Spleen (tissue), 11 donors: ENCODE measurements at regions not wholly inside any gene's neighbourhood (a gene's known extent, or its start where the extent isn't known, plus 50 kb on each side); places are given as distances from the start of the nearest gene placed in this dataset.
A peak's percentile ranks its signal among the peaks of the same experiment; 100 is the strongest.

Experiments
- DNase-seq: peaks from one replicate; pipeline ENCODE4 v3.0.0-alpha.2; 2020
- H3K27ac ChIP-seq, 8 donors: fragments of 200-600 bp; sonication (generic) in 7 of 8; 1 replicate in 4 of 8; 2 replicates in 4 of 8; pipeline versions ENCODE4 v1.5.0 to v1.8.0; 2016 to 2021; ENCODE audit warnings: inconsistent platforms in 4 of 8, mild to moderate bottlenecking in 4 of 8, moderate library complexity in 1 of 8
- H3K27me3 ChIP-seq, 7 donors: fragments of 200-600 bp; sonication (generic) in 6 of 7; replicated peaks in 1 of 7; 1 replicate in 4 of 7; 2 replicates in 3 of 7; pipeline versions ENCODE4 v1.5.0 to v1.8.0; 2016 to 2021; ENCODE audit warnings: inconsistent platforms in 3 of 7, mild to moderate bottlenecking in 1 of 7
- H3K36me3 ChIP-seq, 6 donors: fragments of 200-600 bp; sonication (generic) in 5 of 6; 1 replicate in 4 of 6; 2 replicates in 2 of 6; pipeline versions ENCODE4 v1.5.0 to v1.8.0; 2016 to 2021; ENCODE audit warnings: inconsistent platforms in 2 of 6
- H3K4me1 ChIP-seq, 6 donors: fragments of 200-600 bp; sonication (generic) in 5 of 6; 1 replicate in 3 of 6; 2 replicates in 3 of 6; pipeline versions ENCODE4 v1.5.0 to v1.8.0; 2016 to 2021; ENCODE audit warnings: inconsistent platforms in 3 of 6
- H3K4me3 ChIP-seq, 8 donors: fragments of 200-600 bp; sonication (generic) in 7 of 8; 1 replicate in 4 of 8; 2 replicates in 4 of 8; pipeline versions ENCODE4 v1.5.0 to v1.8.0; 2016 to 2021; ENCODE audit warnings: inconsistent platforms in 4 of 8, mild to moderate bottlenecking in 4 of 8, moderate library complexity in 2 of 8
- H3K9me3 ChIP-seq, 8 donors: fragments of 200-600 bp; sonication (generic) in 7 of 8; 1 replicate in 4 of 8; 2 replicates in 4 of 8; pipeline versions ENCODE4 v1.5.0 to v1.8.0; 2016 to 2021; ENCODE audit warnings: inconsistent platforms in 4 of 8
- POLR2A ChIP-seq, 3 donors: fragments of 450-650 bp; IDR thresholded peaks; one replicate each; pipeline ENCODE4 v1.5.1; 2017; ENCODE audit warnings: antibody characterized with exemption in 3 of 3, mild to moderate bottlenecking in 1 of 3
- POLR2AphosphoS5 ChIP-seq, 3 donors: sonication (generic); formaldehyde crosslinking; IDR thresholded peaks; one replicate each; pipeline ENCODE4 v1.5.1; 2017; ENCODE audit warnings: antibody characterized with exemption in 3 of 3
- WGBS, 5 donors: extraction: QIAGEN DNeasy Blood & Tissue Kit in 3 of 5; methylation state at CpG; one replicate each; pipeline versions ENCODE4 v1.1.5 to v1.1.7; 2013 to 2018; 5-methylcytosine and 5-hydroxymethylcytosine counted together
- intact Hi-C: fragments of 100-400 bp; cut with DNase I; formaldehyde crosslinking; loops from one replicate; pipeline ENCODE4 v1.15.0; 2023; ENCODE audit warnings: low total_unique reads
- TF ChIP-seq, protein P1 (sequence below), 11 experiments: fragments of 200-600 bp in 7 of 11; fragments of 450-650 bp in 4 of 11; sonication (generic) in 4 of 11; IDR thresholded peaks in 8 of 11; conservative IDR thresholded peaks in 3 of 11; 1 replicate in 7 of 11; 2 replicates in 4 of 11; pipeline versions ENCODE4 v1.4.0 to v1.8.0; 2016 to 2021; ENCODE audit warnings: antibody characterized with exemption in 11 of 11, inconsistent platforms in 4 of 11, mild to moderate bottlenecking in 1 of 11
- donor health status: healthy with polysubstance abuse.
- donor health status: DM: no; HTN: no; CAD: no; lungs with moderate emphysema.
- donor health status: DM: no; HTN: no; CAD: no.
- donor health status: Bipolar disorder and iron deficiency.
- donor health status: healthy.
- donor health status: DM: no; HTN: no; CAD: no.
- donor health status: DM: yes; HTN: yes; CAD: no.

- Histone ChIP-seq H3K4me3 (no peak overlapping the region), H3K27me3 (no peaks in the 10 kb centered on the region), H3K9me3 (no peaks in the 10 kb centered on the region), H3K27ac (no peak overlapping the region), H3K36me3 (no peaks in the 10 kb centered on the region), H3K4me1 (no peaks in the 10 kb centered on the region)
- TF ChIP-seq POLR2A (IDR thresholded peaks at IDR 0.05): no peak
- TF ChIP-seq, protein P1, sequence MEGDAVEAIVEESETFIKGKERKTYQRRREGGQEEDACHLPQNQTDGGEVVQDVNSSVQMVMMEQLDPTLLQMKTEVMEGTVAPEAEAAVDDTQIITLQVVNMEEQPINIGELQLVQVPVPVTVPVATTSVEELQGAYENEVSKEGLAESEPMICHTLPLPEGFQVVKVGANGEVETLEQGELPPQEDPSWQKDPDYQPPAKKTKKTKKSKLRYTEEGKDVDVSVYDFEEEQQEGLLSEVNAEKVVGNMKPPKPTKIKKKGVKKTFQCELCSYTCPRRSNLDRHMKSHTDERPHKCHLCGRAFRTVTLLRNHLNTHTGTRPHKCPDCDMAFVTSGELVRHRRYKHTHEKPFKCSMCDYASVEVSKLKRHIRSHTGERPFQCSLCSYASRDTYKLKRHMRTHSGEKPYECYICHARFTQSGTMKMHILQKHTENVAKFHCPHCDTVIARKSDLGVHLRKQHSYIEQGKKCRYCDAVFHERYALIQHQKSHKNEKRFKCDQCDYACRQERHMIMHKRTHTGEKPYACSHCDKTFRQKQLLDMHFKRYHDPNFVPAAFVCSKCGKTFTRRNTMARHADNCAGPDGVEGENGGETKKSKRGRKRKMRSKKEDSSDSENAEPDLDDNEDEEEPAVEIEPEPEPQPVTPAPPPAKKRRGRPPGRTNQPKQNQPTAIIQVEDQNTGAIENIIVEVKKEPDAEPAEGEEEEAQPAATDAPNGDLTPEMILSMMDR (IDR thresholded peaks at IDR 0.05 in 8 of 11, conservative IDR thresholded peaks at IDR 0.05 in 3 of 11): no peak
- TF ChIP-seq POLR2AphosphoS5 (IDR thresholded peaks at IDR 0.05): no peak
- no peak for DNase-seq
- intact Hi-C loops: no loop called here
- 84 to 98% (median 87%) methylated on average over 5 of the region's 5 CpGs for WGBS, 5 donors
Measured at GRCh38 chr10:55263327-55263726, 462.3 kb upstream of the PCDH15 start.

DNA sequence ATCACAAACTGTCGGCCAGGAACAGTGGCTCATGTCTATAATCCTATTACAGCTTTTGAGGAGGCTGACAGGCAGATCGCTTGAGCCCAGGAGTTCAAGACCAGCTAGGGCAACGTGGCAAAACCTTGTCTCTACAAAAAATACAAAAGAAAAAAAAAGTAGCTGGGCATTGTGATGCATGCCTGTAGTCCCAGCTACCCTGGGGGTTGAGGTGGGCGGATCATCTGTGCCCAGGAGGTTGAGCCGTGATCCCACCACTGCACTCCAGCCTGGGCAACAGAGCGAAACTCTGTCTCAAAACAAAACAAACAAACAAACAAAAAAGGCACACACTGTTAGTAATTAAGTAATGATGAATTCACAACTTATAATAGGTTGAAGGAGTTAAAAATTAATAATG, 441.5 kb upstream of the PCDH15 start:
- no peak for DNase-seq
- Histone ChIP-seq H3K4me3 (no peak overlapping the region), H3K27ac (no peak overlapping the region), H3K36me3 (no peaks in the 10 kb centered on the region), H3K9me3 (no peaks in the 10 kb centered on the region), H3K27me3 (no peaks in the 10 kb centered on the region), H3K4me1 (no peaks in the 10 kb centered on the region)
- 70 to 83% (median 75%) methylated on average over 6 of the region's 6 CpGs for WGBS, 5 donors
- intact Hi-C loops: no loop called here
- no peak for TF ChIP-seq POLR2A (IDR thresholded peaks at IDR 0.05)
- TF ChIP-seq POLR2AphosphoS5 (IDR thresholded peaks at IDR 0.05): no peak
- TF ChIP-seq, protein P1 (IDR thresholded peaks at IDR 0.05 in 8 of 11, conservative IDR thresholded peaks at IDR 0.05 in 3 of 11): no peak

DNA sequence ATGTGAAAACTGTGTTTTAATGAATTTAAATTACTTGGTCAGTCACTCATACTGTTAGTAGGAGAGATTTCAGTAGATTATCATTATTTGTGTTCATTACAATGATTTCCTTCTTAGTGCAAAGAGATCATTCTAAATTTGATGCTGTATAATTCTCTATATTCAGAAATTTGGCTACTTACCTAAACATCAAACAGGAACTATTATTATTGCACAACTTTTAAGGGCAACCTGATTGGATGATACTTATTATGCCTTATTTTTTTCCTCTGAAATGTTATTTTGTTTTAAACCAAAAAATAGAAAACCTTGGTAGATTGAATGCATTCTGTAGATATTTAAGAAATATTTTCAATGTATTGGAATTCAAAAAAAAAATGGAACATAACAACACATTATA, 436.4 kb upstream of the PCDH15 start:
- no peaks in the 10 kb centered on the region for H3K36me3 ChIP-seq
- H3K9me3 ChIP-seq: no peaks in the 10 kb centered on the region
- TF ChIP-seq, protein P1 (IDR thresholded peaks at IDR 0.05 in 8 of 11, conservative IDR thresholded peaks at IDR 0.05 in 3 of 11): no peak
- TF ChIP-seq POLR2A (IDR thresholded peaks at IDR 0.05) (no peak), POLR2AphosphoS5 (IDR thresholded peaks at IDR 0.05) (no peak)
- H3K4me3 ChIP-seq: no peak overlapping the region
- H3K27me3 ChIP-seq: no peaks in the 10 kb centered on the region
- intact Hi-C loops: no loop called here
- peaks cover 0 to 5% (median 0%) of the 10 kb centered on the region in 6 donors for H3K4me1 ChIP-seq
- no peak for DNase-seq
- no peak overlapping the region for H3K27ac ChIP-seq

GRCh38 chr10:55233505-55233904, 432.5 kb upstream of the PCDH15 start:
- TF ChIP-seq POLR2AphosphoS5 (IDR thresholded peaks at IDR 0.05) (no peak), POLR2A (IDR thresholded peaks at IDR 0.05) (no peak)
- TF ChIP-seq, protein P1 (IDR thresholded peaks at IDR 0.05 in 8 of 11, conservative IDR thresholded peaks at IDR 0.05 in 3 of 11): no peak
- intact Hi-C loops: no loop called here
- Histone ChIP-seq H3K27me3 (no peaks in the 10 kb centered on the region), H3K27ac (peak overlapping the region in 2 of 8 donors; percentile 6 to 21), H3K9me3 (no peaks in the 10 kb centered on the region), H3K36me3 (no peaks in the 10 kb centered on the region), H3K4me3 (peak overlapping the region in 5 of 8 donors; percentile 9 to 51 (median 17)), H3K4me1 (peaks cover 0 to 5% (median 0%) of the 10 kb centered on the region in 6 donors)
- DNase-seq: no peak
